GM23248 (cell line): ENCODE measurements at regions not wholly inside any gene's neighbourhood (a gene's known extent, or its start where the extent isn't known, plus 50 kb on each side); places are given as distances from the start of the nearest gene placed in this dataset.

Source experiments
- EZH2 ChIP-seq: fragments of 200-600 bp; sonication (generic); IDR thresholded peaks from 2 replicates; pipeline ENCODE4 v1.6.1; 2018; ENCODE audit warnings: antibody characterized with exemption, mild to moderate bottlenecking; ENCODE audit not compliant: insufficient read depth, poor library complexity, severe bottlenecking
- EZH2phosphoT487 ChIP-seq: fragments of 200-600 bp; sonication (generic); IDR thresholded peaks from 2 replicates; pipeline ENCODE4 v1.6.1; 2018; ENCODE audit warnings: antibody characterized with exemption, moderate library complexity, mild to moderate bottlenecking, low read depth; ENCODE audit not compliant: insufficient read depth

GRCh38 chr4:13164783-13165331 is 319.3 kb downstream of the RAB28 start:
- TF ChIP-seq EZH2phosphoT487: no peak
- no peak for TF ChIP-seq EZH2
